Adrenal gland (tissue), 5 donors: ENCODE measurements at regions not wholly inside any gene's neighbourhood (a gene's known extent, or its start where the extent isn't known, plus 50 kb on each side); places are given as distances from the start of the nearest gene placed in this dataset.

Experiments used
- POLR2A ChIP-seq, 2 donors: fragments of 450-650 bp; IDR thresholded peaks; one replicate each; pipeline ENCODE4 v1.6.1; 2017; ENCODE audit warnings: antibody characterized with exemption in 2 of 2, mild to moderate bottlenecking in 2 of 2, moderate library complexity in 1 of 2
- TF ChIP-seq, protein P1 (sequence below), 6 experiments: fragments of 450-650 bp in 4 of 6; fragments of 200-600 bp in 2 of 6; sonication (generic) in 1 of 6; IDR thresholded peaks; 1 replicate in 5 of 6; 2 replicates in 1 of 6; pipeline versions ENCODE4 v1.5.1 to v1.8.0; 2016 to 2021; ENCODE audit warnings: antibody characterized with exemption in 6 of 6, mild to moderate bottlenecking in 2 of 6, moderate library complexity in 1 of 6
- donor health status: DM: no; HTN: no; CAD: no.

DNA sequence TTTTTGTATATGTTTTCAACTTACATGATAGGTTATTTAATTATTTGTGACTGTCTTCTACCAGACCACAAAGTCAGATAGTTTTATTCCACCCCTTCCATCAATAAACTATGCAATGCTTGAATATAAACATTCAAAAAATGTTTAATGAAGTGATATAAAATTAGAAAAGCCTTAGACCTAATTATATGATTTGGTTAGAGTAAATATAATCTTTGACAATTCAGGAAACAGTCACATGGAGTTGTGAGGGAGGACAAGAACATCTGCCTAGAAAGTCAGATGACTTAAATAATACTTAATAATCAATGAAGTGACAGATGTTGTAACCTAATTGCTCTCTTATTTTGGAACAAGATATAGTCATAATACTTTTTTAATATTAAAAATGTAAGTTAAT, 710.3 kb downstream of the ZBBX start:
- no peak for TF ChIP-seq POLR2A (IDR thresholded peaks at IDR 0.05)
- TF ChIP-seq, protein P1, sequence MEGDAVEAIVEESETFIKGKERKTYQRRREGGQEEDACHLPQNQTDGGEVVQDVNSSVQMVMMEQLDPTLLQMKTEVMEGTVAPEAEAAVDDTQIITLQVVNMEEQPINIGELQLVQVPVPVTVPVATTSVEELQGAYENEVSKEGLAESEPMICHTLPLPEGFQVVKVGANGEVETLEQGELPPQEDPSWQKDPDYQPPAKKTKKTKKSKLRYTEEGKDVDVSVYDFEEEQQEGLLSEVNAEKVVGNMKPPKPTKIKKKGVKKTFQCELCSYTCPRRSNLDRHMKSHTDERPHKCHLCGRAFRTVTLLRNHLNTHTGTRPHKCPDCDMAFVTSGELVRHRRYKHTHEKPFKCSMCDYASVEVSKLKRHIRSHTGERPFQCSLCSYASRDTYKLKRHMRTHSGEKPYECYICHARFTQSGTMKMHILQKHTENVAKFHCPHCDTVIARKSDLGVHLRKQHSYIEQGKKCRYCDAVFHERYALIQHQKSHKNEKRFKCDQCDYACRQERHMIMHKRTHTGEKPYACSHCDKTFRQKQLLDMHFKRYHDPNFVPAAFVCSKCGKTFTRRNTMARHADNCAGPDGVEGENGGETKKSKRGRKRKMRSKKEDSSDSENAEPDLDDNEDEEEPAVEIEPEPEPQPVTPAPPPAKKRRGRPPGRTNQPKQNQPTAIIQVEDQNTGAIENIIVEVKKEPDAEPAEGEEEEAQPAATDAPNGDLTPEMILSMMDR (IDR thresholded peaks at IDR 0.05): no peak
